Fibroblast of mammary gland (primary cell): ENCODE measurements at regions not wholly inside any gene's neighbourhood (a gene's known extent, or its start where the extent isn't known, plus 50 kb on each side); places are given as distances from the start of the nearest gene placed in this dataset.

Experiments
- DNase-seq: peaks from one replicate; pipeline ENCODE4 v3.0.0-alpha.2; 2010; ENCODE audit warnings: low read depth
- H3K4me3 ChIP-seq: 2 replicates; pipeline ENCODE4 v1.5.1; 2011; ENCODE audit warnings: low read depth, mild to moderate bottlenecking, low read length, moderate library complexity; ENCODE audit not compliant: control insufficient read depth
- TF ChIP-seq, protein P1 (sequence below): conservative IDR thresholded peaks from 2 replicates; pipeline ENCODE4 v1.5.1; 2011; ENCODE audit warnings: low read depth, low read length, inconsistent platforms; ENCODE audit not compliant: control insufficient read depth, insufficient read depth

DNA sequence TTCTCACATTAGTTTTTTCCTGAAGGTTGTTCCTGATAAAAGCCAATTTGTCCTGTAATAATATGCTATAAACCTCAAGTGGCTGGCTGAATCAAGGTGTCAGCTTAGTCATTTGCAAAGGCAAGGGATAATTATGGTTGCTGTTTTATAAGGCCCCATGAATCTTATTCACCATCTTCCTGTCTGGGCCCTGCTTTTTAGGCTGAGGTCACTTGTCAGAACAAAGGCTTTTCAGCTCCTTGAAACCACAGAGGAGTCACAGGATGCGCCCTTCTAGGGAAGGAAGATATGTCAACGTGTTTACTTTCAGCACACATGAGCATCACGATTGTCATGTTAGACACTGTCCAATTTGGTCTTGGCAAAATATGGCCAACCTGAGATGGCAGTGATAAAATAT, 64.8 kb upstream of the NAA20 start:
- no peak for DNase-seq
- TF ChIP-seq, protein P1, sequence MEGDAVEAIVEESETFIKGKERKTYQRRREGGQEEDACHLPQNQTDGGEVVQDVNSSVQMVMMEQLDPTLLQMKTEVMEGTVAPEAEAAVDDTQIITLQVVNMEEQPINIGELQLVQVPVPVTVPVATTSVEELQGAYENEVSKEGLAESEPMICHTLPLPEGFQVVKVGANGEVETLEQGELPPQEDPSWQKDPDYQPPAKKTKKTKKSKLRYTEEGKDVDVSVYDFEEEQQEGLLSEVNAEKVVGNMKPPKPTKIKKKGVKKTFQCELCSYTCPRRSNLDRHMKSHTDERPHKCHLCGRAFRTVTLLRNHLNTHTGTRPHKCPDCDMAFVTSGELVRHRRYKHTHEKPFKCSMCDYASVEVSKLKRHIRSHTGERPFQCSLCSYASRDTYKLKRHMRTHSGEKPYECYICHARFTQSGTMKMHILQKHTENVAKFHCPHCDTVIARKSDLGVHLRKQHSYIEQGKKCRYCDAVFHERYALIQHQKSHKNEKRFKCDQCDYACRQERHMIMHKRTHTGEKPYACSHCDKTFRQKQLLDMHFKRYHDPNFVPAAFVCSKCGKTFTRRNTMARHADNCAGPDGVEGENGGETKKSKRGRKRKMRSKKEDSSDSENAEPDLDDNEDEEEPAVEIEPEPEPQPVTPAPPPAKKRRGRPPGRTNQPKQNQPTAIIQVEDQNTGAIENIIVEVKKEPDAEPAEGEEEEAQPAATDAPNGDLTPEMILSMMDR: no peak
- H3K4me3 ChIP-seq: no peak overlapping the region

DNA sequence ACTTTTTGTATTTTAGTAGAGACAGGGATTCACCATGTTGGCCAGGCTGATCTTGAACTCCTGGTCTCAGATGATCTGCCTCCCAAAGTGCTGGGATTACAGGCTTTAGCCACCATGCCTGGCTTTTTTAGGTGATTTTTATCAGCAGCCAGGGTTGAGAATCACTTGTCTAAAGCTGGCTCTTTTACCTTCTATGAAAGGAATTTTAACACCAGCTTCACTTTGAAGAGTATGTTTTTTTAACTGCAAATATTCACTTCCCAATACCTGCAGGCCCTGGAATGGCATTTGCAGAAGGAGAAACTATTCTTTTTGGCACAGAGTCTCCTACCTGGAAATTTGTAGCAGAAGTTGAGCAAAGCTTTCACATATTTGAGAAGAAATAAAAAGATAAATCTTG, 63.6 kb upstream of the NAA20 start:
- no peak overlapping the region for H3K4me3 ChIP-seq

DNA sequence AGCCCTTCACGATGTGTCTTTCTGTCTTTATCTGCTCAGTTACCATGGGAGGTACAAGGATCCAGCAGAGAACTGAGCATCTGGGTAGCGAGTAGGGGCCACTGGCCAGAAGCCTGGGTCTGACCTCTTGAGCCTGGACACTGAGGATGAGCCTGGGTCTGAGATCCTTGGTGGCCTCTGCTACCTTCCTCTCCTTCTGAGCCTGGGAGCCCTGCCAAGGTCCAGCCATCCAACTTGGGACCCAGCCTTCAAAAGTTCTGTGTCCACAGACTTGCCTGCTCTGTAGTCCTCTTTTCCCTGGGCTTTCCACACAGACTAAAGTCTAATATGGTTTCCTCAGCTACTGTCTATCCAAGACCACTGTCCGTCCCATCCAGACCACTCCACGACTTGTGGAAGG, 60.2 kb upstream of the NAA20 start:
- no peak overlapping the region for H3K4me3 ChIP-seq
- TF ChIP-seq, protein P1: no peak
- DNase-seq: no peak

More for the DNA sequence above, 63.6 kb upstream of the NAA20 start:
- TF ChIP-seq, protein P1: no peak
- DNase-seq: no peak

DNA sequence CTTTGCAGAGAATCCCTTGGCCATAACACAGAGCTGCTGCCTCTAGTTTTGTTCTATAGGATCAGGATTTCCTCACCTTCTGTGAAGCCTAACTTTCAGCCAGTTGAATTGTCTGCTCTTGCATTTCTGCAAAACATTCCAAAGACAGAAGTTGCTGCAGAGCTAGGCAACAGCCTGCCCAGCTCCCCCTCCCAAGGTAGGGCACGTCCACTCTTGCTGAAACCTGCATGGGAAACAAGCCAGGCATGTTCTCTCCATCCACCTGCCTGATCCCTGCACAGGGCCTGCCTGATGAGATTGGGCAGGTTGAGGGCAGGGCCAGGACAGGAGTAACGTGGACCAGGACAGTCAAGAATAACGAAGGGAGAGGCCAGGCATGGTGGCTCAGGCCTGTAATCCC, 58.9 kb upstream of the NAA20 start:
- TF ChIP-seq, protein P1: no peak

DNA sequence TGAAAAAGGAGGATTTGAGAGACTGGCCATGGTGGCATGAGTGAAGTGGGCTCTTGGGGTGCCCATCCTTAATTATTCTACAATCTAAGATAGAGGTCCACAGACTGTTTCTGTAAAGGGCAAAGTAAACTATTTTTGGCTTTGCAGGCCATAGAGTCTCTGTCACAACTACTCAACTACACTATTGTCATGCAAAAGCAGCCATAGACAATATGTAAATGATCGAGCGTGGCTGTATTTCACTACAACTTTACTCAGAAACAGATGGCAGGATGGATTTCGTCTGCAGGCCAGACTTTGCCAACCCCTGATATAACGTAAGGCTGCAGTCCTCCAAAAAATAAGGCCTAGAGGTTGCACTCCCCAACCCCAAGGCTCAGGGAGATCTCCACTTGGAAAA, 58.2 kb upstream of the NAA20 start:
- TF ChIP-seq, protein P1: no peak
- no peak overlapping the region for H3K4me3 ChIP-seq
- no peak for DNase-seq

More for the DNA sequence above, 58.9 kb upstream of the NAA20 start:
- no peak overlapping the region for H3K4me3 ChIP-seq
- DNase-seq: no peak

DNA sequence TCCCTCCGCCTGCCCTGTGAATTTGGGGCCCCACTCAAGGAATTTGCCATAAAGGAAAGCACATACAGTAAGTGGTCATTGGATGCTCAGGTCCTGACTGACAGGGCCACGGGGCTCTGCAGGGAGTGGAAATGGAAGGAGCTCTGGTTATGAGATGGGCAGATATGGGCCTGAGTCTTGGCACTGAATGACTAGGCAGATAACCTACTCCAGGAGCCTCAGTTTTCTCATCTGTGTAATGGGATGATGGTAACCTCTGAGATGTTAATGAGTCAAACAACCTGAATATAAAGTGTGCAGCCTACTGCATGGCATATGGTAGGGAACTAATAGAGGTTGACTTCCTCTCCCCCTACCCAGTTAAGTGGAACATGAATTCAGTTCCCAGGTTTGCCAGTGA, 56.4 kb upstream of the NAA20 start:
- no peak for DNase-seq
- no peak overlapping the region for H3K4me3 ChIP-seq
- TF ChIP-seq, protein P1: no peak

DNA sequence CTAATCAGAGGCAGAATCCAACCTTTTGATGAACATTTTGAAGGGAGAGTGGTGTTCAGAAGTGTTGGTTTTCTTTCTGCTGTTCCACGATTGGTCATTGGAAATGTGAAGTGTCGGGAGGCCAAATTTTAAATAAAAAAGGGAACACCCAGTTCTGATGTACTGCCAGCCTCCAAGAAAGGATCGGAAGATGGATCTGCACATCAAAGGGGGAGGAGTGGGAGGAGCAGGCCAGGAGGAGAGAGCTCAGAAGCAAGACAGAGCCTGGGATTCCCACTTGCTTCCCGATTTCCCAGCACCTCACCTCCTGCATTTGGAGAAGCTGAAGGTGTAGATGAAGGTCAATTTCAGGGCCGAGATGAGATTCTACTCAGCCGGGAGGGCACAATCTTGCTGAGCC, 55.9 kb upstream of the NAA20 start:
- TF ChIP-seq, protein P1: no peak
- no peak for DNase-seq
- H3K4me3 ChIP-seq: no peak overlapping the region
